Upper lobe of left lung (tissue), 6 donors: ENCODE measurements at regions not wholly inside any gene's neighbourhood (a gene's known extent, or its start where the extent isn't known, plus 50 kb on each side); places are given as distances from the start of the nearest gene placed in this dataset.

ENCODE experiments used
- ATAC-seq, 2 donors: fragments of 200-7000 bp; cut with Tn5 transposase; one replicate each; pipeline ENCODE4 v1.9.1; 2022; ENCODE audit warnings: mild to moderate bottlenecking in 2 of 2, moderate library complexity in 2 of 2; ENCODE audit not compliant: low FRiP score in 2 of 2
- DNase-seq, 2 donors: peaks; one replicate each; pipeline ENCODE4 v3.0.0-alpha.2; 2019 to 2020
- H3K27ac ChIP-seq, 4 donors: fragments of 200-600 bp; sonication (generic); one replicate each; pipeline ENCODE4 v1.5.1; 2016 to 2019
- H3K27me3 ChIP-seq, 4 donors: fragments of 200-600 bp; sonication (generic); one replicate each; pipeline ENCODE4 v1.5.1; 2017 to 2019
- H3K36me3 ChIP-seq, 4 donors: fragments of 200-600 bp; sonication (generic); one replicate each; pipeline ENCODE4 v1.5.1; 2016 to 2019
- H3K4me1 ChIP-seq, 4 donors: fragments of 200-600 bp; sonication (generic); one replicate each; pipeline ENCODE4 v1.5.1; 2018 to 2019
- H3K4me3 ChIP-seq, 4 donors: fragments of 200-600 bp; sonication (generic); one replicate each; pipeline ENCODE4 v1.5.1; 2017 to 2019; ENCODE audit warnings: mild to moderate bottlenecking in 2 of 4, moderate library complexity in 1 of 4
- H3K9me3 ChIP-seq, 4 donors: fragments of 200-600 bp; sonication (generic); one replicate each; pipeline ENCODE4 v1.5.1; 2018 to 2019
- CTCF ChIP-seq, 6 experiments: fragments of 450-650 bp in 4 of 6; fragments of 200-600 bp in 2 of 6; sonication (generic) in 2 of 6; IDR thresholded peaks; one replicate each; pipeline ENCODE4 v1.5.1; 2016 to 2019; ENCODE audit warnings: antibody characterized with exemption in 6 of 6
- EP300 ChIP-seq, 4 donors: sonication (generic); formaldehyde crosslinking; IDR thresholded peaks; one replicate each; pipeline ENCODE4 v1.5.1; 2017; ENCODE audit warnings: antibody characterized with exemption in 4 of 4, control low read depth in 2 of 4
- POLR2A ChIP-seq, 4 donors: fragments of 450-650 bp; IDR thresholded peaks; one replicate each; pipeline ENCODE4 v1.5.1; 2016 to 2017; ENCODE audit warnings: antibody characterized with exemption in 4 of 4, mild to moderate bottlenecking in 2 of 4
- POLR2AphosphoS5 ChIP-seq, 2 donors: sonication (generic); formaldehyde crosslinking; IDR thresholded peaks; one replicate each; pipeline ENCODE4 v1.5.1; 2017; ENCODE audit warnings: antibody characterized with exemption in 2 of 2
- WGBS, 2 donors: methylation state at CpG; one replicate each; pipeline ENCODE4 v1.1.5; 2017 to 2018; 5-methylcytosine and 5-hydroxymethylcytosine counted together
- donor health status: DM: no; HTN: no; CAD: no; lungs with moderate emphysema.
- donor health status: DM: no; HTN: yes; CAD: no; lungs with severe emphysema.

- H3K27me3 ChIP-seq, result no peaks in the 10 kb centered on the region
- TF ChIP-seq POLR2A (IDR thresholded peaks at IDR 0.05), result no peak
- no peak for TF ChIP-seq EP300 (IDR thresholded peaks at IDR 0.05)
- TF ChIP-seq CTCF (IDR thresholded peaks at IDR 0.05), result no peak
- TF ChIP-seq POLR2AphosphoS5 (IDR thresholded peaks at IDR 0.05), result no peak
Measured at GRCh38 chr9:30243467-30243866, 2141.0 kb upstream of the ACO1 start.

GRCh38 chr9:30244877-30245276, 2139.6 kb upstream of the ACO1 start:
- no peaks in the 10 kb centered on the region for H3K27me3 ChIP-seq
- ATAC-seq, result no peak
- no peak overlapping the region for H3K27ac ChIP-seq

More at GRCh38 chr9:30243467-30243866, 2141.0 kb upstream of the ACO1 start:
- no peak overlapping the region for H3K27ac ChIP-seq
- H3K9me3 ChIP-seq, result no peaks in the 10 kb centered on the region
- no peaks in the 10 kb centered on the region for H3K4me1 ChIP-seq
- no peaks in the 10 kb centered on the region for H3K36me3 ChIP-seq
- no peak for DNase-seq
- H3K4me3 ChIP-seq, result no peak overlapping the region
- no peak for ATAC-seq

GRCh38 chr9:30250872-30251271, 2133.6 kb upstream of the ACO1 start:
- WGBS, 2 donors, result 11 to 50% methylated on average over 1 of the region's 1 CpG
- DNase-seq (no peak), ATAC-seq (no peak)
- no peaks in the 10 kb centered on the region for H3K27me3 ChIP-seq
- H3K9me3 ChIP-seq, result no peaks in the 10 kb centered on the region
- no peaks in the 10 kb centered on the region for H3K4me1 ChIP-seq
- H3K4me3 ChIP-seq, result no peak overlapping the region
- no peak overlapping the region for H3K27ac ChIP-seq
- no peak for TF ChIP-seq POLR2AphosphoS5 (IDR thresholded peaks at IDR 0.05)
- TF ChIP-seq EP300 (IDR thresholded peaks at IDR 0.05), result no peak
- no peak for TF ChIP-seq POLR2A (IDR thresholded peaks at IDR 0.05)
- TF ChIP-seq CTCF (IDR thresholded peaks at IDR 0.05), result no peak
- no peaks in the 10 kb centered on the region for H3K36me3 ChIP-seq

More at GRCh38 chr9:30244877-30245276, 2139.6 kb upstream of the ACO1 start:
- TF ChIP-seq POLR2A (IDR thresholded peaks at IDR 0.05) (no peak), POLR2AphosphoS5 (IDR thresholded peaks at IDR 0.05) (no peak), CTCF (IDR thresholded peaks at IDR 0.05) (no peak), EP300 (IDR thresholded peaks at IDR 0.05) (no peak)
- Histone ChIP-seq H3K4me3 (no peak overlapping the region), H3K9me3 (no peaks in the 10 kb centered on the region), H3K36me3 (no peaks in the 10 kb centered on the region), H3K4me1 (no peaks in the 10 kb centered on the region)
- no peak for DNase-seq

GRCh38 chr9:30258094-30258493, 2126.3 kb upstream of the ACO1 start:
- DNase-seq, result no peak
- peaks cover 0 to 4% (median 0%) of the 10 kb centered on the region in 4 donors for H3K9me3 ChIP-seq
- no peak overlapping the region for H3K4me3 ChIP-seq
- ATAC-seq, result no peak
- no peaks in the 10 kb centered on the region for H3K27me3 ChIP-seq
- no peak for TF ChIP-seq EP300 (IDR thresholded peaks at IDR 0.05)
- no peak for TF ChIP-seq CTCF (IDR thresholded peaks at IDR 0.05)
- TF ChIP-seq POLR2A (IDR thresholded peaks at IDR 0.05), result no peak
- TF ChIP-seq POLR2AphosphoS5 (IDR thresholded peaks at IDR 0.05), result no peak
- H3K4me1 ChIP-seq, result no peaks in the 10 kb centered on the region
- no peak overlapping the region for H3K27ac ChIP-seq
- no peaks in the 10 kb centered on the region for H3K36me3 ChIP-seq
- 76 to 79% methylated on average over 4 of the region's 4 CpGs for WGBS, 2 donors

GRCh38 chr9:30280229-30280900, 2104.1 kb upstream of the ACO1 start:
- Histone ChIP-seq H3K36me3 (no peaks in the 10 kb centered on the region), H3K27ac (no peak overlapping the region), H3K4me3 (no peak overlapping the region), H3K4me1 (no peaks in the 10 kb centered on the region), H3K9me3 (peaks cover 0 to 4% (median 1%) of the 10 kb centered on the region in 4 donors), H3K27me3 (no peaks in the 10 kb centered on the region)
- WGBS, 2 donors, result 84 to 95% methylated on average over 1 of the region's 1 CpG
- ATAC-seq (no peak), DNase-seq (no peak)
- TF ChIP-seq EP300 (IDR thresholded peaks at IDR 0.05), result no peak
